Limb (tissue), 2 donors: ENCODE measurements at regions not wholly inside any gene's neighbourhood (a gene's known extent, or its start where the extent isn't known, plus 50 kb on each side); places are given as distances from the start of the nearest gene placed in this dataset.

Experiments used
- DNase-seq, 2 donors: peaks; one replicate each; pipeline ENCODE4 v3.0.0-alpha.2; 2016; ENCODE audit errors: extremely low spot score in 2 of 2

- no peak for DNase-seq
Observed at GRCh38 chr4:136855886-136856285, 676.4 kb downstream of the PCDH18 start.

- DNase-seq = no peak
Observed at GRCh38 chr4:136850446-136850845, 681.8 kb downstream of the PCDH18 start.

DNA sequence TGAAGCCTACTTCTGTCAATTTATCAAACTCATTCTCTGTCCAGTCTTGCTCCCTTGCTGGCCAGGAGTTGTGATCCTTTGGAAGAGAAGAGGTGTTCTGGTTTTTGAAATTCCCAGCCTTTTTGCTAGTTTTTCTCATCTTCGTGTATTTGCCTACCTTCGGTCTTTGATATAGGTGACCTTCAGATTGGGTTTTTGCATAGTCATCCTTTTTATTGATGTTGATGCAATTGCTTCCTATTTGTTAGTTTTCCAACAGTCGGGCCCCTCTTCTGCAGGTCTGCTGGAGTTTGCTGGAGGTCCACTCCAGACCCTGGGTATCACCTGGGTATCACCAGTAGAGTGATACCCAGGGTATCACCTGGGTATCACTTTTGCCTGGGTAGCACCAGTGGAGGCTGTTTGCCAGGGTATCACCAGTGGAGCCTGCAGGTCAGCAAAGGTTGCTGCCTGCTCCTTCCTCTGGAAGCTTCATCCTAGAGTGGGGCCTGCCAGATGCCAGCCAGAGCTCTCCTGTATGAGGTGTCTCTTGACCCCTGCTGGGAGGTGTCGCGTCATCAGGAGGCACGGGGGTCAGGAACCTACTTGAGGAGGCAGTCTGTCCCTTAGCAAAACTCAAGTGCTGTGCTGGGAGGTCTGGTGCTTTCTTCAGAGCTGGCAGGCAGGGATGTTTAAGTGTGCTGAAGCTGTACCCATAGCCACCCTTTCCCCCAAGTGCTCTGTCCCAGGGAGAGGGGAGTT is 684.2 kb downstream of the PCDH18 start:
- no peak for DNase-seq

DNA sequence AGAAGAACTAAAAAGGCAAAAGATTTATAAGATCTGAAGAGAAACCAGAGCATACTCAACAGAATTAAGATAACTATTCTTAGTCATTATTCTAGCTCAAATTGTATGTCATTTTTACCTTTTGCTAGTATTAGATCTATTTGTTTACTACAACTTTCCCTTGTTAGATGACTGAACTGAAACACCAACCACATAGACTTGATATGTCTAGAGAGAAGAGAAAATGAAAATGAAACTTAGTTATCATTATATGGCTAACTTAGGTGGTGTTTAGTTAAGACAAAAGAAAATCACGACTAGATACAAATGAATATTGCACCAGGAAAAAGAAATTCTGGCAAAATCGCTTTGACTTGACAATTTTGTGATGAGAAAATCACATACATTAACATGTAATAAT is 690.8 kb downstream of the PCDH18 start:
- DNase-seq = no peak

GRCh38 chr4:136838607-136839006 is 693.7 kb downstream of the PCDH18 start:
- no peak for DNase-seq

- DNase-seq = no peak
Observed at GRCh38 chr4:136831553-136831952, 700.7 kb downstream of the PCDH18 start.

- DNase-seq = no peak
Observed at GRCh38 chr4:136829280-136829679, 703.0 kb downstream of the PCDH18 start.

DNA sequence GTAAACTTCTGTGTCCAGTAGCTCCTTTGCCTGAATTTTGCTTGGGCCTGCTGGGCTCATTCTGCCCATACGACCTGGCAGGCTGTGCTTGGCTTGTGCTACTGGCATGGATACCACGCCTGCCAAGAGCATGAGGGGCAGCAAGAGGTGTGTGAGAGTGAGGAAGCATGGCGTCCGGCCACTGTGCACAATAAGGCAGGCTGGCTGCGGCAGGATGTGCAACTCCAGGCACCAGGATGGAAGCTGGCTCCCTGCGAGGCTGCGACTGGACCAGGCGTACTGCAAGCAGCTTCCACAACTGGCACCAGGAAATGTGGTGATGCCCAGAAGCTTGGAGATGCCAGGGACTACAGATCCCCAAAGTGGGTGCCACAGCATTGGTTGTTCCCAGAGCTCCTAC is 709.3 kb downstream of the PCDH18 start:
- DNase-seq = no peak

- no peak for DNase-seq
Observed at GRCh38 chr4:136818811-136819330, 713.4 kb downstream of the PCDH18 start.

- no peak for DNase-seq
Observed at GRCh38 chr4:136812100-136812880, 720.0 kb downstream of the PCDH18 start.

DNA sequence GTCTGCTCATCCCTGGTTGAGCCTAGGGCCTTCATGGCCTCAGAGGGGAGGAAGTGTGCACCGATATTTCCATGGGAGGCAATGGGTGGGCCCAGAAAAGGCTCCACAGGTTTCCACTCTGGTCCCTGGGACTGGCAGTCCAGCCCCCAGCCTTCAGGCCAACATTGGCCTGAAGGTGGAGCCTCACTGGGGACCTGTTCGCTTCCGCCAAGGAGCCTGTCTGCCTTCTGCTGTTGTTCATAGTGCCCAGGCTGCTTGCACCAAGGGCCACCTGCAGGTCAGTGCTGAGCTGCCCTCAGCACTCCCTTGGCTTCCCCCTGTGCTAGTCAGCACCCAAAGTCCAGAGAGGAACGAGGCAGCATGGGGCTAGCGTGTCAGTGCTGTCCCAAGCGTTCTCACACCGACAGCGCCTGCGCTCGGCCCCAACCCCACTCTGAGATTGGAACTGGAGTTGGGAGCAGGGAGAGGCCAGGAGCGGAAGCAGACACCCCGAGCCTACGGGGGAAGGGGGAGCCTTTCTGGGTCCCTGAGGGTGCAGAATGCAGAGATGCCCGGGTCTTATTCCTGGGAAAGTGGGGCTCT is 720.7 kb downstream of the PCDH18 start:
- no peak for DNase-seq

DNA sequence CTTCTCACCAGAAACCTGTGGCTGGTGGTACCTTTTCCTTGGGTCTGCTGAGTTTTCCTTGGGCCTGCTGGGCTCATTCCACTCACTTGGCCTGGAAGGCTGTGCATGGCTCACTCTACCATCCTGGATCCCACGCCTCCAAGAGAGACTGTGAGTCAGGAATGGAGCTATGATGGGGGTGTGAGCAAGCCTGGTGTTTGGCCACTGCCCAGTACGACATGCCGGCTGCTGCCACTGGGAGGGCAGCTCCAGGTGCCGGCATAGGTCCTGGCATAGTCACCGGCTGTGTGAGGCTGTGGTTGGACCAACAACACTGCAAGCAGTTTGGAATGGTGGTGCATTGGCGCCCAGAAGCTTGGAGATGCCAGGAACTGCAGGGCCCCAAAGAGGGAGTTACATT is 721.7 kb downstream of the PCDH18 start:
- no peak for DNase-seq

DNA sequence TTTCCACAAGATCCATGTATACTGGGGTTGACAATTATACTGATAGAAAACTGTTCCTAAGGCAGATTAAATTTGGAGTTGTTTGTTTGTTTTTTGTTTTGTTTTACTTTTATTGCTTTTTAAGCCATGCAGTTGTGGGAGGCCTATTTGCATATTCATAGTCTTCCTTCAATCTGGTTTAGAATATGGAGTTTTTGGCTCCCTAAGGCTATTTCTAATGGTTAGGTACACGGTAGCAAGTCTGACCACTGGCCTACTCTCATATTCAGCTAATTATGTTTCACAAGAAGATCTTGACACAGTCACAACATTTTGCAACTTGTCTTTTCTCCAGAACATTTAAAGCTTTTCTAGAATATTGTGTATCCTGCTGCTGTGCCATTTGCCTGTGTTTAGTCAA is 725.5 kb downstream of the PCDH18 start:
- DNase-seq = no peak

DNA sequence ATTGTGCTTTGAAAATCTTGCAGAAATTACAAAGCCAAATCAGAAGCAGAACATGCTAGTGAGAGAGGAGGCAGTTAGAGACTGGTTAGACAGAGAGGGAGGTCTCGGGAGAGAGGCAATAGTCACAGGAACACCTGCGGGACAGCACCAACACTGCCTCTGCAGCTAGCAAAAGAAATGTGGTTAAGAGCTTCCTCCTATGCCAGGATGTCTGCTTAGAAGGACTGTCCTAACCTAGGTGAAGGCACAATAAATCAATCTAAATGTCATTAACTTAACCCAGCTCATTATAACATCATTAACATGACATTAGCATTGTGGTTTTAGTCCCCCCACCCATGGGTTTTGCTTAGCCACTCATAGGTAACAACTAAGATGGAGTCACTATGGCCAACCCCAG is 726.7 kb downstream of the PCDH18 start:
- no peak for DNase-seq

- DNase-seq = no peak
Observed at GRCh38 chr4:136803433-136803832, 728.9 kb downstream of the PCDH18 start.

- no peak for DNase-seq
Observed at GRCh38 chr4:136800248-136800647, 732.0 kb downstream of the PCDH18 start.

- DNase-seq = no peak
Observed at GRCh38 chr4:136796953-136797352, 735.3 kb downstream of the PCDH18 start.

- no peak for DNase-seq
Observed at GRCh38 chr4:136793848-136794247, 738.4 kb downstream of the PCDH18 start.

DNA sequence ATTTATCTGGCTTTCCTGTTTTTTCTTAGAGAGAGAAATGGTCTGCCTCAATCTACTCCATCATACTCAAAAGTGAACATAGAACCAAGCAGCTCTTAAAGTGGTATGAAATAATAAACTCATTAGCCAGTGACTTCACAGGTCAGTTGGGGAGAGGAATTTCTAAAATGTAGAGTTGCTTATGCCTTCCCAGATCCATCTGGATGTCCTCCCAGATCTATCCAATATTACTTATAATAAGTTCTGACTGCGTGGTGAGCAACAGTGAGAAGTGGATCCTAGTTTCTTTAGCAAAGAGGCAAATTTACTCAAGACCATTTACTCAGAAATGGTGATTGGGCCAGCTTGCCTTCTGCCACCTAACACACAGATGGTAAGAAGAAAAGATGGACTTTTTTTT is 748.0 kb downstream of the PCDH18 start:
- DNase-seq = no peak

DNA sequence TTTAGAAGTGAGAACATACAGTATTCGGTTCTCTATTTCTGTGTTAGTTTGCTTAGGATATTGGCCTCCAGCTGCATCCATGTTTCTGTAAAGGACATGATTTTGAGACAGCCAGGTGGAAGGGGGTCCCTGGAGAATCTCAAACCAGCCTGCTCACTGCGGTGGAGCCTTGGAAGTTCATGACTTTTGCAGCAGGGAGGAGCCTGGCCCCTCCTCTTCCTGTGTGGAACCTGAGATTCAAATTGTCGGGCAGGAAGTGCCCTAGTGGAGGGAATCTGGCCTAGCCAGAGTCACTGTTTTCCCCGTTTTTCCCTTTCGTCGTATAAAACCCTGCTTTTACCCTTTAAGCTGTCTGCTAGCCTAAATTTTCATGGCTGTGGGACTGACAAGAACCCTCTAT is 762.6 kb downstream of the PCDH18 start:
- no peak for DNase-seq

DNA sequence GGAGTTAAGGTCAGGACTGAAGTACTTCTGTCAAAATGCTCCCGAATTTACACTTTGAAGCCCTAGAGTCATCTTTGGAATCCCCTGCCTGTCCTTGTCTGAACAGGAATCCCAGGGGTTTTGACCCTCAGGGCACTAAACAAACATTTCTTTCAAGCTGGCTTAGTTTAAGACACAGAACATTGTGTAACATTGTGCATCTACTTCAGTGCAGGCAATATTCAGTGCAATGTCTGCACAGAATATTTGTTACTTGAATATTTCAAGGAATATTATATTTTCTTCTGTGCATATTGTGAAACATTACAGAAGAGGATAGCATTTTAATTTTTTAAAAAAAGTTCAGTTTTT is 763.4 kb downstream of the PCDH18 start:
- DNase-seq = no peak

GRCh38 chr4:136768213-136768924 is 763.9 kb downstream of the PCDH18 start:
- no peak for DNase-seq
